GM10266 (cell line): ENCODE measurements at regions not wholly inside any gene's neighbourhood (a gene's known extent, or its start where the extent isn't known, plus 50 kb on each side); places are given as distances from the start of the nearest gene placed in this dataset.

ENCODE experiments used
- DNase-seq: peaks from one replicate; pipeline ENCODE4 v3.0.0; 2012; ENCODE audit errors: extremely low spot score
- TF ChIP-seq, protein P1 (sequence below): IDR thresholded peaks from 2 replicates; pipeline ENCODE4 v1.5.1; 2012; ENCODE audit warnings: mild to moderate bottlenecking, low read depth; ENCODE audit not compliant: control insufficient read depth, insufficient read depth; ENCODE audit errors: missing control alignments

DNA sequence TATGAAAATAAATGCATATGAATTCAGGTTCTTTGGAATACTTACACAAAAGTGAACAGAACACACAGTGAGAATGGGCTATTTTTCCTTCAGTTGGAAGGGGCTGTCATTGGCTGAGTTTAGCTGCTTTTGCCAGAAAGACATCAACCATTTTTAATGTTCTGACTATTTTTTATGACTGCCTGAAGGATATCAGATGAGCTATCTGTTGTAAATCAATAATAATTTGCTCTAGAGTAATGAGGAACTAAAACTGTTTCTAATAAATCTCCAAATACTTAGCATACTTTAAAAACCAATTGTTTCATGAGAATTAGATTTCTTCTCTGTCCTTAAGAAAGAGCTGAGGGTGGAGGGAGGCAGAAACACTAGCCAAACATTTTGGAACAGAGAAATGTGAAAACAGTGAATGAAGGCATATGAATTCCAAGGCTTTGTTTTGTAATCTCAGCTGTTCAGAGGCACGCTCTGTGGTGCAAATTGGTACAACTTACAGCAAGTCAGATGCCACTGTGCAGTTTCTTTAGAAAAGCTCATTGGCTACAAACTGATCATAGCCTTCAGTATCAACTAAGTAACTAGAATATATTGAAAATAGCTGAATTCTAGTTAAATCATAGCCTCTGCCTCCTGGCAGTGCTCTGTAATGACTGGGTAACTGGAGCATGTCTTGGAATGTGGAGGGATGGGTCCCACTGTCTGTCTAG is 228.9 kb upstream of the JAG1 start:
- no peak for DNase-seq
- TF ChIP-seq, protein P1, sequence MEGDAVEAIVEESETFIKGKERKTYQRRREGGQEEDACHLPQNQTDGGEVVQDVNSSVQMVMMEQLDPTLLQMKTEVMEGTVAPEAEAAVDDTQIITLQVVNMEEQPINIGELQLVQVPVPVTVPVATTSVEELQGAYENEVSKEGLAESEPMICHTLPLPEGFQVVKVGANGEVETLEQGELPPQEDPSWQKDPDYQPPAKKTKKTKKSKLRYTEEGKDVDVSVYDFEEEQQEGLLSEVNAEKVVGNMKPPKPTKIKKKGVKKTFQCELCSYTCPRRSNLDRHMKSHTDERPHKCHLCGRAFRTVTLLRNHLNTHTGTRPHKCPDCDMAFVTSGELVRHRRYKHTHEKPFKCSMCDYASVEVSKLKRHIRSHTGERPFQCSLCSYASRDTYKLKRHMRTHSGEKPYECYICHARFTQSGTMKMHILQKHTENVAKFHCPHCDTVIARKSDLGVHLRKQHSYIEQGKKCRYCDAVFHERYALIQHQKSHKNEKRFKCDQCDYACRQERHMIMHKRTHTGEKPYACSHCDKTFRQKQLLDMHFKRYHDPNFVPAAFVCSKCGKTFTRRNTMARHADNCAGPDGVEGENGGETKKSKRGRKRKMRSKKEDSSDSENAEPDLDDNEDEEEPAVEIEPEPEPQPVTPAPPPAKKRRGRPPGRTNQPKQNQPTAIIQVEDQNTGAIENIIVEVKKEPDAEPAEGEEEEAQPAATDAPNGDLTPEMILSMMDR = no peak

DNA sequence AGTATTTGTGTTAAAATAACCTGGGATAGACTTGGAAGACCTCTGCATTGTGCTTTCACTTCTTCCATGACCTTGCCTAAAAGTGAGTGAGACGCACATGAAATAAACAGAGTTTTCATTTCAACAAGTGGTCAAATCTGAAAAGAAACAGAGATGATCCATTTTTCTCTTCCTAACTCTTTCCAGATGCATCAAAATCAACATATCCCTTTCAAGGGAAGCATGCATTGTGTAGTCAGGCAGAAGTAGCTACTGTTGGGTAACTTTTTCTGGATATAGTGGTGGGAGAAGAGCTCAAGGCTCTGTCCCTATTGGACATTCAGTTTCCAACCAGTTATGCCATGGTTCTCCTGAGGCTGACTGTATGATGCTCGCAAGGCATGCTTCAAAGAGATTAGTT is 233.0 kb upstream of the JAG1 start:
- TF ChIP-seq, protein P1 = no peak
- DNase-seq = no peak

DNA sequence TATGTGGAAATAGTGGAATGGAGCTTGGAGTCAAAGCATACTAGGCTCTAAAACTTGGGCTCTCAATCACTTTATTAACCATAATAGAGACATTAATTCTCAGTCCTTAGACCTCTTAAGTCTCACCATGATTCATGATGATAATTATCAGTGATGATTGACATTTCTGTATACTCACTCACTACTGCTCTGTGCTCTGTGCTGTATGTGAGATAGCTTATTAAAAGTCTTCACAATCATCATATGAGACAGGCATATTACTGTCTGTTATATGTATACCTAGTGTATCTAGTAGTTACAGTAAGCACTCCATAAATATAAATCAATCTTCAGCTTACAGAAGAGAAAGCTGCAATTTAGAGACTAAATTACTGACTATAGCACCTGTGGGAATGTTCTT is 236.0 kb upstream of the JAG1 start:
- DNase-seq = no peak
- TF ChIP-seq, protein P1 = no peak

DNA sequence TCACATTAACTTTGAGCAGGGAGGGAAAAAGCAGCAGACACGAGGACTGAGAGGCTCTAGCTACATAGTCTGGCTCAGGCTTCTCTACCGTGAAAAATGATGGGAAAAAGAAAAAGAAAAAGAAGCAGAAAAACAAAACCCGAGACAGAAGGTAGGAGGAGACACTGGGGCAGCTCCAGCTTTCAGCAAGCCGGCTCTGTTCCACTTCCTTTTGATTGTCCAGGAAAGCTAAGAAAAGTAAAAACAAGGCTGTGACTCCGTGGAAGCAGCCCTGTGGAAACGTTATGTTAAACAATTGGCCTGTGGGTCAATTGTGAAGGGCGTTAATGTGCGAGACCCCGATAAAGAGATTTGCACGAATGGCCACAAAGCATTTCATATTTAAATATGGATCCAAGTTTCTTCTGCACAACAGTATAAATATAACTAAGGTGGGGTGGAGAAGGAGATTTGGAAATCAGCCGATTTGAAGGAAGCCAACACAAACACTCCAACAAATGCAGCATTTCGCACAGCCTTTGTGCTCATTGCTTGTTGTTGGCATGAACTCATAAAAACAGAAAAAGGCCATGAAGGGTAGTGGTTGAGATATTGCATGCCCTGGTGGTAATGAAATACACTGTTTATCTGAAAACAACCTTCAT is 236.9 kb upstream of the JAG1 start:
- no peak for DNase-seq
- TF ChIP-seq, protein P1 = no peak

DNA sequence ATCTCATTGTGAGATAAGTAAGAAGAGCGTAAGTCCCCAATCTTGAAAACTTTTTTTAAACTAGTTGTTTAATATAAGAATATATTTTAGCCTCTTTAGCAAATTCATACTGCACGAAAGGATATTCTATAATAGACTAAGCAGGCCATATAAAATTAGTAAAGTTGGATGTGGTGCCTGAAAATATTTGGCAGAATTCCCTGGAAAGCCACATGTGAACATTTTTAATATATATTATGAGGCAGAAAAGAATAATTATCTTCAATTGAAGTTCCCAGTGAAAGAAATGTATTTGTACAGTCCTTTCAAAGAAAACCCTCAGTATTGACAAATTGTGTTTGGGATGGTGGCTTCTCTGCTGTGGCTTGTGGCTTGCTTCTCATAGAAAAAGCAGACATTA is 237.5 kb upstream of the JAG1 start:
- TF ChIP-seq, protein P1 = no peak
- DNase-seq = no peak

DNA sequence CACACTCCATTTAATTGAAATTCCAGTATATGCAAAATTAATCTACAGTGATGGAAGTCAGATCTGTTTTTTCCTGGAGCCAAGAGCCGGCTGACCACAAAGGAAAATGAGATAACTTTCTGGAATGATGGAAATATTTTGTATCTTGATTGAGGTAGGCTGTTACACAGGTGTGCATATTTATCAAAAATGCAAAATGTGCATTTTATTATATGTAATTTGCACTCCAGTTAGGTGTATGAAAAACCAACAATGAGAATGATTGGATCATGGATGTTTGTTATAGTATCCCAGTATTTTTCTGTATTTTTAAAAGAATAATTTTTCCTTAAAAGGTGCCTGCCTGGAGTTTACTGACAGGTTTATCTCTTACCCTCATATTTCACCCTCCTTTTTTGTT is 242.0 kb upstream of the JAG1 start:
- TF ChIP-seq, protein P1 = no peak
- no peak for DNase-seq

DNA sequence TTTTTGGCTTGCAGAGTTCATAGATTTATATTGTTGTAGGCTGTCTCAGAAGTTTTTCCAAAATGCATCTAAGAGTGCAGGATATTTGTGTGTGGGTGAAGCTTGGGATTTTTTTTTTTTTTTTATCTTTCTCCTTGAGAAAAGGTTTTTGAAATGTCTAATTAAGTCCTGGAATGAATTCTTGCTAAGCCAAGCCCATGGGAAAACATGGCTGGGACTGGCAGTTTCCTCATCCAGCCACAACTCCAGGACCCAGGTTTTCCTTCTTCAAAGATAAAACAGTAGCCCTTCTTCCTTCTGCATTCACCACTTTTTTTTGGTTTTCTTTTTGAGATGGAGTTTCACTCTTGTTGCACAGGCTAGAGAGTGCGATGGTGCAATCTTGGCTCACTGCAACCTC is 242.5 kb upstream of the JAG1 start:
- TF ChIP-seq, protein P1 = no peak
- no peak for DNase-seq
